CD4-positive, alpha-beta T cell (primary cell): ENCODE measurements at regions not wholly inside any gene's neighbourhood (a gene's known extent, or its start where the extent isn't known, plus 50 kb on each side); places are given as distances from the start of the nearest gene placed in this dataset.

ENCODE experiments used
- ATAC-seq: fragments of 200-7000 bp; cut with Tn5 transposase; one replicate; pipeline ENCODE4 v1.10.0; 2022; ENCODE audit warnings: mild to moderate bottlenecking; ENCODE audit not compliant: poor library complexity
- CTCF ChIA-PET: fragments of 350-600 bp; sonication (Branson Sonifier 250); formaldehyde crosslinking; loops from one replicate; lab custom pipeline; 2021; ENCODE audit warnings: antibody characterized with exemption, inconsistent platforms; lab: Charles Lee
- POLR2A ChIA-PET: fragments of 350-600 bp; sonication (Branson Sonifier 250); formaldehyde crosslinking; loops from one replicate; lab custom pipeline; 2021; ENCODE audit warnings: antibody characterized with exemption, inconsistent platforms; lab: Charles Lee
- DNase-seq, 14 experiments: peaks; one replicate each; pipeline ENCODE4 v3.0.0-alpha.2; 2013 to 2020; ENCODE audit warnings: mixed read lengths in 2 of 14
- H3K27ac ChIP-seq, 2 donors: one replicate each; pipeline versions ENCODE4 v1.5.1 to v1.7.0; 2013; ENCODE audit warnings: low read length in 2 of 2, low read depth in 1 of 2, mild to moderate bottlenecking in 1 of 2
- H3K27me3 ChIP-seq, 2 experiments: 1 replicate in 1 of 2; 2 replicates in 1 of 2; pipeline versions ENCODE4 v1.6.1 to v1.7.0; 2013; ENCODE audit warnings: low read length in 2 of 2, control low read depth in 1 of 2, mild to moderate bottlenecking in 1 of 2, moderate library complexity in 1 of 2; ENCODE audit not compliant: insufficient read depth in 2 of 2, control insufficient read depth in 1 of 2
- H3K36me3 ChIP-seq: one replicate; pipeline ENCODE4 v1.6.1; 2013; ENCODE audit warnings: low read length, control low read depth; ENCODE audit not compliant: insufficient read depth
- H3K4me1 ChIP-seq: one replicate; pipeline ENCODE4 v1.6.1; 2013; ENCODE audit warnings: low read length, control low read depth; ENCODE audit not compliant: insufficient read depth
- H3K4me3 ChIP-seq: one replicate; pipeline ENCODE4 v1.5.1; 2013; ENCODE audit warnings: mild to moderate bottlenecking, low read length, moderate library complexity
- H3K9me3 ChIP-seq, 2 experiments: 1 replicate in 1 of 2; 2 replicates in 1 of 2; pipeline versions ENCODE4 v1.6.1 to v1.7.0; 2013; ENCODE audit warnings: low read length in 2 of 2, mild to moderate bottlenecking in 2 of 2, control low read depth in 1 of 2, moderate library complexity in 1 of 2; ENCODE audit not compliant: control insufficient read depth in 1 of 2, insufficient read depth in 1 of 2
- H3K27ac Mint-ChIP-seq: one replicate; pipeline ENCODE4 v1.8.0; 2020; ENCODE audit warnings: mixed read lengths
- H3K27me3 Mint-ChIP-seq: one replicate; pipeline ENCODE4 v1.8.0; 2021; ENCODE audit warnings: mixed read lengths
- H3K36me3 Mint-ChIP-seq: one replicate; pipeline ENCODE4 v1.8.0; 2021; ENCODE audit warnings: low read depth, mixed read lengths
- H3K4me1 Mint-ChIP-seq: one replicate; pipeline ENCODE4 v1.8.0; 2021; ENCODE audit warnings: low read depth, mixed read lengths
- H3K4me3 Mint-ChIP-seq: one replicate; pipeline ENCODE4 v1.8.0; 2020; ENCODE audit warnings: mild to moderate bottlenecking, mixed read lengths
- H3K9me3 Mint-ChIP-seq: one replicate; pipeline ENCODE4 v1.8.0; 2020; ENCODE audit warnings: mixed read lengths
- CTCF ChIP-seq: fragments of 200-600 bp; IDR thresholded peaks from one replicate; pipeline ENCODE4 v1.8.0; 2022; ENCODE audit warnings: antibody characterized with exemption, mild to moderate bottlenecking
- intact Hi-C, 2 experiments: fragments of 100-400 bp; cut with DNase I in 1 of 2; cut with micrococcal nuclease in 1 of 2; formaldehyde crosslinking; loops; one replicate each; pipeline versions ENCODE4 v1.15.1 to v1.9.0; 2023 to 2025; cut with DNase I, micrococcal nuclease

- no peaks in the 10 kb centered on the region for H3K9me3 ChIP-seq
- ChIA-PET POLR2A (interaction anchor here (1.7 to 2.9 kb wide), 3 partner anchors 160 to 164 kb away, joined by 4 to 37 read pairs (median 8); partner anchors contain the start of gene ARRDC3), CTCF (interaction anchor here (0.6 to 8.2 kb wide), 3 partner anchors 8 to 166 kb away, joined by 4 to 64 read pairs (median 4); no protein-coding TSS in a partner anchor)
- H3K36me3 Mint-ChIP-seq: no peaks in the 10 kb centered on the region
- no peak overlapping the region for H3K27ac ChIP-seq
- H3K4me3 ChIP-seq: no peak overlapping the region
- no peaks in the 10 kb centered on the region for H3K4me1 ChIP-seq
- DNase-seq (peak in 12 of 14 experiments; percentile 2 to 55 (median 18)), ATAC-seq (no peak)
- no peak overlapping the region for H3K27ac Mint-ChIP-seq
- H3K9me3 Mint-ChIP-seq: no peaks in the 10 kb centered on the region
- TF ChIP-seq CTCF: peak; percentile 42
- no peaks in the 10 kb centered on the region for H3K4me1 Mint-ChIP-seq
- H3K36me3 ChIP-seq: no peaks in the 10 kb centered on the region
- no peaks in the 10 kb centered on the region for H3K27me3 ChIP-seq
- H3K4me3 Mint-ChIP-seq: no peak overlapping the region
- intact Hi-C loops: loop anchor here in 1 of 2 experiments (10.0 kb wide), 1 partner anchor 355 kb away; no protein-coding TSS in a partner anchor
- H3K27me3 Mint-ChIP-seq: no peaks in the 10 kb centered on the region
These were observed 163.2 kb downstream of the ARRDC3 start for GRCh38 chr5:91219803-91220371.

- no peaks in the 10 kb centered on the region for H3K27me3 ChIP-seq
- TF ChIP-seq CTCF: no peak
- ChIA-PET POLR2A (interaction anchor here (1.7 to 2.9 kb wide), 3 partner anchors 161 to 165 kb away, joined by 4 to 37 read pairs (median 8); partner anchors contain the start of gene ARRDC3), CTCF (interaction anchor here (0.6 to 8.2 kb wide), 4 partner anchors 8 to 166 kb away, joined by 3 to 64 read pairs (median 4); no protein-coding TSS in a partner anchor)
- Mint-ChIP-seq H3K4me1 (no peaks in the 10 kb centered on the region), H3K27me3 (peaks cover 1% of the 10 kb centered on the region), H3K4me3 (no peak overlapping the region), H3K9me3 (no peaks in the 10 kb centered on the region), H3K27ac (no peak overlapping the region), H3K36me3 (no peaks in the 10 kb centered on the region)
- ATAC-seq (no peak), DNase-seq (peak in 3 of 14 experiments; percentile 12 to 55 (median 43))
- H3K9me3 ChIP-seq: no peaks in the 10 kb centered on the region
- intact Hi-C loops: no loop called here
- no peaks in the 10 kb centered on the region for H3K4me1 ChIP-seq
- H3K27ac ChIP-seq: no peak overlapping the region
- no peak overlapping the region for H3K4me3 ChIP-seq
- H3K36me3 ChIP-seq: no peaks in the 10 kb centered on the region
These were observed 163.9 kb downstream of the ARRDC3 start for GRCh38 chr5:91219091-91219802.

- no peaks in the 10 kb centered on the region for H3K36me3 Mint-ChIP-seq
- no peaks in the 10 kb centered on the region for H3K27me3 ChIP-seq
- TF ChIP-seq CTCF: no peak
- no peak overlapping the region for H3K27ac Mint-ChIP-seq
- no peak for ATAC-seq
- no peaks in the 10 kb centered on the region for H3K4me1 Mint-ChIP-seq
- CTCF ChIA-PET: interaction anchor here (1.0 to 8.2 kb wide), 2 partner anchors 109 to 168 kb away, joined by 3 to 64 read pairs; no protein-coding TSS in a partner anchor
- no peak overlapping the region for H3K4me3 ChIP-seq
- no peak for DNase-seq
- intact Hi-C loops: no loop called here
- no peak overlapping the region for H3K27ac ChIP-seq
- H3K4me1 ChIP-seq: no peaks in the 10 kb centered on the region
- no peaks in the 10 kb centered on the region for H3K9me3 ChIP-seq
- no peaks in the 10 kb centered on the region for H3K36me3 ChIP-seq
- H3K4me3 Mint-ChIP-seq: no peak overlapping the region
- POLR2A ChIA-PET: interaction anchor here (1.0 to 2.9 kb wide), 2 partner anchors 165 to 166 kb away, joined by 3 to 37 read pairs; partner anchors contain the start of gene ARRDC3
- peaks cover 7% of the 10 kb centered on the region for H3K27me3 Mint-ChIP-seq
- H3K9me3 Mint-ChIP-seq: no peaks in the 10 kb centered on the region
These were observed 165.3 kb downstream of the ARRDC3 start for GRCh38 chr5:91217859-91218258.
